GM12878 (cell line): ENCODE measurements at regions not wholly inside any gene's neighbourhood (a gene's known extent, or its start where the extent isn't known, plus 50 kb on each side); places are given as distances from the start of the nearest gene placed in this dataset.

Experiments used
- ATAC-seq: fragments of 200-7000 bp; cut with Tn5 transposase; 3 replicates; pipeline ENCODE4 v1.9.1; 2020; ENCODE audit warnings: mild to moderate bottlenecking, moderate library complexity
- BruUV-seq: library from RNA; stranded (reverse); fragments of 400-500 nt; replicated peaks from 2 replicates; lab custom pipeline; 2021; lab: Mats Ljungman, UMichigan
- CTCF ChIA-PET: fragments of 300-600 bp; sonication (Branson Sonifier 250); formaldehyde crosslinking; extraction: SDS; loops from one replicate; lab custom pipeline; 2021; ENCODE audit warnings: inconsistent platforms; lab: Yijun Ruan, JAX
- POLR2A ChIA-PET: fragments of 350-600 bp; formaldehyde crosslinking; extraction: SDS; loops from one replicate; lab custom pipeline; 2021; ENCODE audit warnings: inconsistent platforms; lab: Charles Lee
- RAD21 ChIA-PET: fragments of 300-600 bp; sonication (Branson Sonifier 250); formaldehyde crosslinking; loops from one replicate; lab custom pipeline; 2023; ENCODE audit warnings: antibody characterized with exemption; ENCODE audit not compliant: unreplicated experiment; lab: Charles Lee
- SMC1A ChIA-PET: fragments of 300-600 bp; sonication (Branson Sonifier 250); formaldehyde crosslinking; loops from one replicate; lab custom pipeline; 2023; ENCODE audit not compliant: unreplicated experiment, uncharacterized antibody; lab: Charles Lee
- DNase-seq: peaks from one replicate; pipeline ENCODE4 v3.0.0-alpha.2; 2011; ENCODE audit warnings: low read depth, low spot score
- FAIRE-seq: peaks from 3 replicates; lab custom pipeline; 2011; peaks lifted over from hg19 to GRCh38; lab: Jason Lieb, UNC
- H2AFZ ChIP-seq: 2 replicates; pipeline ENCODE4 v1.6.0; 2011; ENCODE audit warnings: low read depth, low read length, control low read depth; ENCODE audit not compliant: control insufficient read depth
- H3K27ac ChIP-seq: 2 replicates; pipeline ENCODE4 v1.5.1; 2011; ENCODE audit warnings: control low read depth; ENCODE audit not compliant: control insufficient read depth, insufficient read depth
- H3K27me3 ChIP-seq, 2 experiments: replicated peaks in 1 of 2; 2 replicates each; pipeline versions ENCODE4 v1.6.0 to v1.6.1; 2011; ENCODE audit warnings: low read length in 1 of 2; ENCODE audit not compliant: control insufficient read depth in 2 of 2, insufficient read depth in 2 of 2
- H3K36me3 ChIP-seq, 2 experiments: 2 replicates each; pipeline ENCODE4 v1.5.1; 2011; ENCODE audit warnings: low read length in 1 of 2; ENCODE audit not compliant: control insufficient read depth in 2 of 2, insufficient read depth in 2 of 2
- H3K4me1 ChIP-seq: 2 replicates; pipeline ENCODE4 v1.6.1; 2011; ENCODE audit warnings: mild to moderate bottlenecking, low read length, moderate library complexity, mixed read lengths; ENCODE audit not compliant: control insufficient read depth, insufficient read depth
- H3K4me2 ChIP-seq: 2 replicates; pipeline ENCODE4 v1.6.0; 2011; ENCODE audit warnings: control low read depth; ENCODE audit not compliant: control insufficient read depth, insufficient read depth
- H3K4me3 ChIP-seq: fragments of 200-600 bp; sonication (generic); 2 replicates; pipeline ENCODE4 v1.5.1; 2016
- H3K79me2 ChIP-seq: 2 replicates; pipeline ENCODE4 v1.6.0; 2011; ENCODE audit warnings: low read length; ENCODE audit not compliant: control insufficient read depth, insufficient read depth
- H3K9ac ChIP-seq: 2 replicates; pipeline ENCODE4 v1.8.0; 2011; ENCODE audit warnings: low read length, control low read depth, mixed read lengths; ENCODE audit not compliant: control insufficient read depth, insufficient read depth
- H3K9me3 ChIP-seq: replicated peaks from 3 replicates; pipeline ENCODE4 v1.5.1; 2011; ENCODE audit warnings: mild to moderate bottlenecking, low read length; ENCODE audit not compliant: control insufficient read depth, insufficient read depth
- H4K20me1 ChIP-seq: 2 replicates; pipeline ENCODE4 v1.6.0; 2011; ENCODE audit not compliant: control insufficient read depth, insufficient read depth
- BCL3 ChIP-seq: IDR thresholded peaks from 2 replicates; pipeline ENCODE4 v1.6.1; 2011; ENCODE audit warnings: borderline replicate concordance, low read depth, mild to moderate bottlenecking, moderate library complexity, low read length; ENCODE audit not compliant: insufficient read depth, poor library complexity, severe bottlenecking
- IRF4 ChIP-seq: IDR thresholded peaks from 2 replicates; pipeline ENCODE4 v1.6.1; 2011; ENCODE audit warnings: low read depth, low read length
- JUND ChIP-seq: IDR thresholded peaks from 2 replicates; pipeline ENCODE4 v1.6.1; 2012; ENCODE audit warnings: low read depth, mild to moderate bottlenecking, low read length, improper control_type of control experiment, moderate library complexity
- KAT2A ChIP-seq: conservative IDR thresholded peaks from 2 replicates; pipeline ENCODE4 v1.6.1; 2011; ENCODE audit warnings: low read depth, low read length; ENCODE audit not compliant: control insufficient read depth
- MYC ChIP-seq: IDR thresholded peaks from 2 replicates; pipeline ENCODE4 v1.6.1; 2011; ENCODE audit warnings: mild to moderate bottlenecking, low read length, moderate library complexity, inconsistent platforms; ENCODE audit not compliant: insufficient read depth, insufficient replicate concordance, insufficient read length, severe bottlenecking
- NFYB ChIP-seq: IDR thresholded peaks from 2 replicates; pipeline ENCODE4 v1.6.1; 2011; ENCODE audit warnings: low read depth, mild to moderate bottlenecking, low read length, improper control_type of control experiment, moderate library complexity; ENCODE audit not compliant: insufficient read depth
- TBL1XR1 ChIP-seq: IDR thresholded peaks from 2 replicates; pipeline ENCODE4 v1.6.1; 2012; ENCODE audit warnings: low read depth, low read length, improper control_type of control experiment
- USF2 ChIP-seq: IDR thresholded peaks from 2 replicates; pipeline ENCODE4 v1.6.1; 2011; ENCODE audit warnings: low read depth, low read length, improper control_type of control experiment, borderline replicate concordance
- ZBTB40 ChIP-seq: fragments of 450-650 bp; IDR thresholded peaks from 2 replicates; pipeline ENCODE4 v1.6.1; 2016; ENCODE audit warnings: mild to moderate bottlenecking, moderate library complexity, borderline replicate concordance
- ZNF622 ChIP-seq: fragments of 450-650 bp; IDR thresholded peaks from 2 replicates; pipeline ENCODE4 v1.6.1; 2017; ENCODE audit warnings: mild to moderate bottlenecking, inconsistent platforms
- WGBS: methylation state at CpG from one replicate; pipeline ENCODE4 v1.1.6; 2016; ENCODE audit warnings: low lambda C conversion rate; ENCODE audit not compliant: insufficient replicate concordance, insufficient coverage; ENCODE audit errors: missing lambda C conversion rate; 5-methylcytosine and 5-hydroxymethylcytosine counted together
- in situ Hi-C: fragments of 300-500 bp; cut with MboI; formaldehyde crosslinking; loops from 9 replicates; pipeline ENCODE4 v1.14.3; 2018; ENCODE audit warnings: mixed read lengths
- intact Hi-C: fragments of 100-400 bp; cut with micrococcal nuclease; formaldehyde crosslinking; loops from one replicate; pipeline ENCODE4 v1.14.2; 2022; ENCODE audit not compliant: unreplicated experiment

DNA sequence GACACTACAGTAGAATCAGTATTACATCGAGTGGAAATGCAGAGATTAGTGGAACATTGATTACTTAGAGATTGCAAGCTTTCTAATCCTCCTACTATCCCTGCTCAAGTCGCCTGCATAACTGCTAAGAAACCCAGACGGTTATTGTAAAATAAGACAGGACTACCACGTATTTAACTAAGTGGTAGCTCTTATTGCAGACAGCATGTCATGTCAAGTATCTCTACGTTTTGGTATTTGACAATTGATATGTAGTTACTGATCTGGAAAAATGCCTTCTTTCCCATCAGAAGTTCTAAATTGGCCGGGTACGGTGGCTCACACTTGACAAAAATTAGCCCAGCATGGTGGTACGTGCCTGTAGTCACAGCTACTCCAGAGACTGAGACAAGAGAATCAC is 404.1 kb downstream of the CBLN2 start:
- FAIRE-seq (no peak), DNase-seq (no peak), ATAC-seq (no peak)
- Histone ChIP-seq H3K9ac (no peak overlapping the region), H4K20me1 (no peaks in the 10 kb centered on the region), H3K4me3 (no peak overlapping the region), H3K4me1 (no peaks in the 10 kb centered on the region), H2AFZ (no peak overlapping the region), H3K4me2 (no peak overlapping the region), H3K27ac (no peak overlapping the region), H3K36me3 (no peaks in the 10 kb centered on the region), H3K9me3 (no peaks in the 10 kb centered on the region), H3K27me3 (no peaks in the 10 kb centered on the region), H3K79me2 (no peaks in the 10 kb centered on the region)
- POLR2A ChIA-PET = no interaction called here
- in situ Hi-C loops = no loop called here
- 20% methylated on average over 8 of the region's 8 CpGs for WGBS
- RAD21 ChIA-PET = no interaction called here
- SMC1A ChIA-PET = interaction anchor here (0.9 to 1.6 kb wide), 3 partner anchors 16 to 39 kb away, joined by 3 to 8 read pairs (median 4); no protein-coding TSS in a partner anchor
- CTCF ChIA-PET = no interaction called here
- intact Hi-C loops = no loop called here
- TF ChIP-seq JUND (no peak), ZBTB40 (no peak), MYC (no peak), USF2 (no peak), ZNF622 (no peak), KAT2A (no peak), TBL1XR1 (no peak), IRF4 (no peak), NFYB (no peak), BCL3 (no peak)
- no TSS peak for BruUV-seq
